GM23248 (cell line): ENCODE measurements at regions not wholly inside any gene's neighbourhood (a gene's known extent, or its start where the extent isn't known, plus 50 kb on each side); places are given as distances from the start of the nearest gene placed in this dataset.

Experiments
- EZH2 ChIP-seq: fragments of 200-600 bp; sonication (generic); IDR thresholded peaks from 2 replicates; pipeline ENCODE4 v1.6.1; 2018; ENCODE audit warnings: antibody characterized with exemption, mild to moderate bottlenecking; ENCODE audit not compliant: insufficient read depth, poor library complexity, severe bottlenecking
- EZH2phosphoT487 ChIP-seq: fragments of 200-600 bp; sonication (generic); IDR thresholded peaks from 2 replicates; pipeline ENCODE4 v1.6.1; 2018; ENCODE audit warnings: antibody characterized with exemption, moderate library complexity, mild to moderate bottlenecking, low read depth; ENCODE audit not compliant: insufficient read depth

DNA sequence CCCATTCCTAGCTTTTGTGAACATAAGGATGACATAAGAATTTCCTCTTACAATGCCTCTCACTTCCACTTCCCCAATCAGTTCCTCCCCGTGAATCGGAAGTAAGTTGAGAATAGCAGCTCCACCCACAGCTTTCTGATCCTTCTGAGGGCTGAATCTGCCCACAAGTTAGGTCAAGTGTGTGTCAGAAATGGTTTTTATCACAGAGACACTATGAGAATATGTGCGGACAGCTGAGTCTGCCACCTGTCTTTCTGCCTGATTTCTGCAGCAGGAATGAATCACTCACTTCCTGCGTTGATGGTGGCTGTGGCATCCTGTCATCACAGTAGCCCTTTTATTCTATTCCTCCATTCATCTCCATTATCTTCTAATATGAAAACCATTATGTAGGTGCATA, 70.2 kb downstream of the RIN2 start:
- TF ChIP-seq EZH2 (no peak), EZH2phosphoT487 (no peak)
